GF-D8 (cell line): ENCODE measurements at regions not wholly inside any gene's neighbourhood (a gene's known extent, or its start where the extent isn't known, plus 50 kb on each side); places are given as distances from the start of the nearest gene placed in this dataset.

Experiments
- DNase-seq: peaks from one replicate; lab custom pipeline; 2025; lab: John Stamatoyannopoulos, UW

- no peak for DNase-seq
Observed at GRCh38 chr5:13567819-13568218, 376.7 kb downstream of the DNAH5 start.

GRCh38 chr5:13566871-13567339 lies 377.6 kb downstream of the DNAH5 start:
- DNase-seq, result no peak

DNA sequence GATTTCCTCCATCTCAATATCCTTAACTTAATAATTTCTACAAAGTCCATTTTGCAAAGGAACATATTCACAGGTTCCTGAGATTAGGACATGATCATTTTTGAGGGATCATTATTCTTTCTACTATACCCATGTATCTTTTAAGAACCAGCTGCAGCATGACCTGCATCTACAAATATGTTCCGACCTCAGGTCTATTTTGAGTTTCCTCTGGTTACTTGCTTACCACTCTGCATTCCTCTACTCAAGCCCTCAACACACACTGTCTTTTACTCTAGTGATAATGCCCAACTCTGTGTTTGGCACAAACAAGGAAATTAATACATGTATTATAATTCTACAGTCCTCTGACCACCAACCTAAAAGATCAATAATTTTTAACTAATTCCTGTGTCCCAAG lies 386.1 kb downstream of the DNAH5 start:
- DNase-seq, result no peak

DNA sequence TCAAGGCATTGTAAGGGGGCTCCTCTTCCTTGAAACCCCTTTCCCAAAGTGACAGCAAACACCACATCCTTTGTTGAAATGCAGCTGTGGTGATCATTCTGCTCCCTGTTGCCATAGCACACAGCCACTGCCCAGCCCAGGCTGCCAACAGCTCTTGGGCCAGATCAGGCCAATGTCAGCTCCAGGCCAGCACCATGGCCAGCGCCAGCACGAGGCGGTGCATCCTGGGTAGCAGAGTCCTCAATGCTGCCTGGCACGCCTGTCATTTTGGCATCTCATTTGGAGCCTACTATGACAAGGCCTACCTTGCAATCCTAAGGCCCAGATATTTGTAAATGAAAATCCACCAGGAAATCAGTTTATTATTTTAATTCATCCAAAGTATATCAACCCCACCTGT lies 390.6 kb downstream of the DNAH5 start:
- DNase-seq, result no peak

DNA sequence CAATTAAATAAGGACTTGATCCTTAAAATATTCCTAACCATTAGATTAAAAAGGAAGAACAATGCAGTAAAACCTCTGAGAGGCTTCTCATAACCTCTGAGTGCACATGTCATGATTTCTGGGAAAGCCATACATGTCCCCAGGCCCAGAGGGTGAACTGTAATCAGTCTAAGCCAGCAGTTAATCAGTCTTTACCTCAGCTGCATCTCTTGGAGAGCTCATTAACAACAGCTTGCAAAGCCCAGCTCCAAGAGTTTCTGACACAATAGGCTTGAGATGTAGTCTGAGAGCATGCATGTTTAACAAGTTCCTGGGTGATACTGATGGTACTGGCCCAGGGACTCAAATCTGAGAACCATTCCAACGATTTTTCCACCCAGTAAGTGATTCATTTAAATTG lies 392.1 kb downstream of the DNAH5 start:
- no peak for DNase-seq

GRCh38 chr5:13551645-13552044 lies 392.8 kb downstream of the DNAH5 start:
- DNase-seq, result no peak

DNA sequence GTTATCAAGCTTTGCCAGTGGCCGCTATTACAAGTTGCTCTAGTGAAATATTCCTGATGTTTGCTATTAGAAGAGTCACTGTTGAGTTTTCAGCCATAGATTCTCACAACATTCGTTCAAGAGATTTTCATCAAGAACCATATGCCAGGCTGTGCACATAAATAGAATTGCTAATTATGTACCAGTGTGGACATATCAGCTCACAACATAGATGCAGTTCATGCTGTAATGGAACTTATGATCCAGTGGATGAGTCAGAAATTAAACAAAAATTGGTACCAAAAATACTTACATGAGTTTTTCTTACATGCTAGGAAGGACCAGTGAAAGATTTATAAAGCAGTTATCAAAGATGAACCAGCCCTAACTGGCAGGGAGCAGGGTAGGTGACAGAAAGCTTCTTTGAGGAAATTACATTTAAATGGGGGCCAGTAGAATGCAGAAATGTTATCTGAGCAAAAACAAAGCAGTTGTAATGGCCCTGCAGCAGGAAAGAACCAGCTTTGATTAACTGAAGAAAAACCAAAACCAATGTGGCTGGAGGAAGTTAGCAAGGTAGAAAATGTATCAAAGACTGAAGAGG lies 404.2 kb downstream of the DNAH5 start:
- DNase-seq, result no peak

DNA sequence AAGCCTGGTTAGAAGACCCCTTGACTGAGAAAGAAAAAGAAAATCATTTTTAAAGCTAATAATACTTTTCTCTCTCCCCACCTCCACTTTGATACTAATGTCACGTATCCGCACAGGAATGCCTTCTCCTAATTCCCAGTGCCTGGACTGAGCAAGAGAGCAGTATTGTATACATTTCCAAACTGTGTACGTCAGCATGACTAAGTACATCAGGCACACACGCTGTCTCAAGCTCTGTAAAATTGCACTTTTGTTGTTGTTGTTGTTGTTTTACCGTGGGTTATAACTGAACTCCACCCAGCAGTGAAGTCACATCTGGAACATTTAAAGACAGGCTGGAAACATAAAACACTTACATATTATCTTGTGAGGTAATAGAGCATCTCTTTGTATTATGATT lies 407.6 kb downstream of the DNAH5 start:
- no peak for DNase-seq

DNA sequence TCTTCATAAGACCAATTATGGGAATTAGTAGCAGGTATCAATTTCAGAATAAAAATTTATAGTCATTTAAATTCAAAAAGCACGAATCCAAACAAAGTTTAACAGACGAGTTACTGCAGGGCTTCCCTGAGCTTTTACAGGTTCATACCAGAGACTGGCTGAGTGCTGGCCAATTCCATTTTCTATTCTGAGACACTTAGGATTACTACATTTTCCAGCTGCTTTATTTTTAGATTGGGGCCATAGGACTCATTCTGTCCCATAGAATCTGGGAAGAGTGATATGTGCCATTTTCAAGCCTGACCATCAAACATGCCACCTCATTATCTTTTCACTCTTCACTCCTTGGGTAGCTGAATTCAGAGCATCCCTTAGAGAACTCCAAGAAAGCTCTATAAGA lies 410.7 kb downstream of the DNAH5 start:
- DNase-seq, result no peak

DNA sequence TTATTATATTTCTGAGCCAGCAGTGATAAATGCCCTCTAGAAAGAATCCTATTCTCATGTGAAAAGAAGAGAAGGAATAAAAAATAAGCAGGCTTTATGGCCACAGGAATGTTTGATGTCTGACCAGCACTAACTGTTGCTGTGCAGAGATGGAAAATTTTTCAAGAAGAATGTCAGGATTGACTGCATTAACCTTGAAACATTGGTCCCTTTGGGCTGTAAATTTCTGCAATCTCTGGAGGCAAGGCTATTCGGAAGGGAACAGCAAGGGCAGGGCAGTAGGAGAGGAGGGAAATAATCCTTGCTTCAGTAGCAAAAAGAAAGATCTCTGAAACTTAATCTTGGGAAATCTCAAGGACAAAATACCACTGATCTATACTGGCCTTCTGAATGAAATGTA lies 415.2 kb downstream of the DNAH5 start:
- no peak for DNase-seq

- DNase-seq, result no peak
Observed at GRCh38 chr5:13524936-13525335, 419.6 kb downstream of the DNAH5 start.

GRCh38 chr5:13519131-13519530 lies 425.4 kb downstream of the DNAH5 start:
- no peak for DNase-seq

DNA sequence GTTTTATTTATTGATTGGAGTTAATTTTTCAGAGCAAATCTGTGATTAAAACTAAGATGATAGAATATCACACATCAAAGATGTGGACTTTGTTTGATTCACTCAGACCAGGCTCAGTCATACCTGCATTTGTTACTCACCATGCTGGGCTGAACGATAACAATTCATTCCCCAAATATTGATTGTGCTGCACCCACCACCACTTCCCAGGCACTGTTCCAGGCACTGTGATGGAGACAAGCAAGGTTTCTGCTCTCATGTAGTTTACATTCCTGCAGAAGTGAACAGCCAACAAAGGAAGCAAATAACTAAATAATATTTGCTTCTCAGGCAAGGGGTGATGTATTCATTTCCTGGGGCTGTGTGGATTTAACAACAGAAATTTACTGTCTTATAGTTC lies 428.3 kb downstream of the DNAH5 start:
- DNase-seq, result no peak

- no peak for DNase-seq
Observed at GRCh38 chr5:13511442-13511841, 433.0 kb downstream of the DNAH5 start.

DNA sequence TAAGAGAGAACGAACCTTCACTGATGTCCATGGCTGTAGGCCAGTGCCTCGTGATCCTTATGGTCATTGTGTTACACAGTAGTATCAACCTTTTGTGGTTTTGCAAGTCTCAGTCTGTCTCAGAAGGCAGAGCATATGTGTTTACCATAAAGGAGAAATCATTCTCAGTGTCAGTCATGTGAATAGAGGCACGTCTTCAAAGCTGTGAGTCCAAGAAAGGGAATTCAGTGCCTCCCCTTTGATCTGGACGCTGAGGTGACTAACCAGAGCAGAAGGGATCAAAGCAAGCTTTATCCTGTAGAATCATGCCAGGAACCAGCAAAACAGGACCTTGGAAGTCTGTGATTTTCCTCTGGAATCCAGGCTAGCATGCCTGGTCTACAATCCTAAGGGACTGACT lies 433.9 kb downstream of the DNAH5 start:
- no peak for DNase-seq

DNA sequence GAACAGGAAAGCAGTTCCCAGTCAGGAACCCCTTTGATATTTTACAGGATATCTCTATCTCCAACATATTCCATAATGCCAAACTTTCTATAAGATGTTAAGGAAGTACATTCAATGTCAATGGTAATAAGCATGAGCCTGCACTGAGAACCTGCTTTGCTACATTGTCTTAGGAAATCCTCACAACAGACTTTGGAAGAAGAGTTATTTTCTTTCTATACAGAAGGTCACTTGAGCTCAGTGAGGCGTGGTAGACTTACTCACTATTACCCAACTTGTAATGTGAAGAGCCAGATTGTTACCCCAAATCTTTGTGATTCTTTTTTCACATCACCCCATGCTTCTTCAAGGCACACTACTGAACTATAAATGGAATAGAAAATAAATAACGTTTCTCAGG lies 435.9 kb downstream of the DNAH5 start:
- DNase-seq, result no peak

DNA sequence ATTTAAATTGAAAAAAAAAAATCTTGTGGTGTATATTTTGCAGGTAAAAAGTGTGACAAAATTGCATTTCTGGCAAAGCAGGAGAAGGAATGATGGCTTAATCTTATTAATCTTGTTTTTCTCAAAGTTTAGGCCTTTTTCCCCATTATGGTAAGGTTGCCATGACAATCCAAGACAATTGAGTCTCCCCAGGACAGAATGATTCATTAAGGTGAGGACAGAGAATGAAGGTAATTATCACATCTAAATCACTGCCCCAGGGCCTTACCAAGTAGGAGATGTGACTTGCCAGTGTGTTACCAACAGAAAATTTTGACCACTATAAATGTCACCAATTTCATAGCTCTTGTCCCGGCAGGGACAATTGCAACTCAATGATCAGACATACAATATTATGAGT lies 439.2 kb downstream of the DNAH5 start:
- no peak for DNase-seq

- no peak for DNase-seq
Observed at GRCh38 chr5:13503017-13503416, 441.5 kb downstream of the DNAH5 start.

GRCh38 chr5:13501176-13501575 lies 443.3 kb downstream of the DNAH5 start:
- DNase-seq, result no peak

DNA sequence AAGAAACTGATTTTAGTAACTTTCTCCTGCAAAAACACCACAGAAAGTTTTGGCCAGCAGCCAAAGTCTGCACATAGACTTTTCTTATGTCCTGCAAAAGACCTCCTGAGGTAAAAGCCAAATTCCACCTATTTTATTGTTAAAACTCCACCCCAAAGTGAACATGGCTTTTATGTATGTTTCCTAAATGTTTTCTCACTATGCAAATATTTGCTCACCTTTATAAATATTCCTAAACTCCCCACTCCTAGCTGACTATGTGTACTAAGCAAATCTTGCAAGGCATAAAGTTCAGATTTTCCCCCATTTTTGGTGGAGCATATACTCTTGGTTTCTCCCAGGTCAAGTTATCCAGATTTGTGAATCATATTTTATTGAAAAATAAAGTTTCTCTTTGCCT lies 446.2 kb downstream of the DNAH5 start:
- DNase-seq, result no peak

GRCh38 chr5:13488254-13488931 lies 456.1 kb downstream of the DNAH5 start:
- no peak for DNase-seq

DNA sequence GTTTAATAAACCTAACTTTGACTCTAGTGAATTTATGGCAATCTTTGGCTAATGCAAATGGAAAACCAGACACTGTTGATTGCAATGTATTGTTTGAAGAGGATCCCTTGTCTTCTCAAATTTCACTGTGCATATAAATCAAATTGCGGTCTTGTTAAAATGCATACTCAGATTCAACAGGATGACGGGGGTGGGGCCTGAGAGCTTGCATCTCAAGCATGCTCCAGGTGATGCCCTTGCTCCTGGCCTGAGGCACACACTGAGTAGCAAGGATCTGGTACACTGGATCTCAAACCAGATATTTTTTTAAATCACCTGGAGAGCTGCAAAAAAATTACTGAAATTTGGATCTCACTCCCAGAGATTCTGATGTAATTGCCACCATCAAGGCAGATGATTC lies 463.7 kb downstream of the DNAH5 start:
- no peak for DNase-seq

DNA sequence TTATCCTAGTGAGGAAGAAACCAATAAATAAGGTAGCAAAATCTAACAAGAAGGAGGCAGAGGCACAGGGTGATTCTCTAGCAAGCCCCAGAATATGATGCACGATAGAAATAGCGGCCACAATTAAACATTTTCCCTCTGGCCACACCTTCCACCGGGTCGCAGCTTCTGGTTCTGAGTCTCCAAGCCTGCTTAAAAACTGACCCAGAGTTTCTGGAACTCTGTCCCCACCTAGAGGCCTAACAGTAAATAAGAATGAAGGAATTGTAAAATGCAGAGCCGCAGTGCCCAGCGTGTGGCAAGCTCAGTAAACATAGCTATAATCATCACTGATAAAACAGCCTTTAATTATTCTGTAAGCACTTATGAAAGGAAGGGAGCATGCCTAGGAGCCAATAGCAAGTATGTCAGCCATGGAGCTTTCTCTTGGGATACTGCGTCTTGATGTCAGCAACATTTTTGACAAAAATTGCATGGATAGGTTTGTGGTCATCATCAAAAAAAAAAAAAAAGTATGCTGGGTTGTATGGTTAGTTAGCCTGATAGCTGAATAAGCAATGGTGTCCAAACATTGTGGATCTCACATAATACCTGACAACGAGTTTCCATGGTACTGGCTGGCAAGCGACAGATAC lies 465.5 kb downstream of the DNAH5 start:
- DNase-seq, result no peak
